ENCODE measurements at regions not wholly inside any gene's neighbourhood (a gene's known extent, or its start where the extent isn't known, plus 50 kb on each side); places are given as distances from the start of the nearest gene placed in this dataset.

DNA sequence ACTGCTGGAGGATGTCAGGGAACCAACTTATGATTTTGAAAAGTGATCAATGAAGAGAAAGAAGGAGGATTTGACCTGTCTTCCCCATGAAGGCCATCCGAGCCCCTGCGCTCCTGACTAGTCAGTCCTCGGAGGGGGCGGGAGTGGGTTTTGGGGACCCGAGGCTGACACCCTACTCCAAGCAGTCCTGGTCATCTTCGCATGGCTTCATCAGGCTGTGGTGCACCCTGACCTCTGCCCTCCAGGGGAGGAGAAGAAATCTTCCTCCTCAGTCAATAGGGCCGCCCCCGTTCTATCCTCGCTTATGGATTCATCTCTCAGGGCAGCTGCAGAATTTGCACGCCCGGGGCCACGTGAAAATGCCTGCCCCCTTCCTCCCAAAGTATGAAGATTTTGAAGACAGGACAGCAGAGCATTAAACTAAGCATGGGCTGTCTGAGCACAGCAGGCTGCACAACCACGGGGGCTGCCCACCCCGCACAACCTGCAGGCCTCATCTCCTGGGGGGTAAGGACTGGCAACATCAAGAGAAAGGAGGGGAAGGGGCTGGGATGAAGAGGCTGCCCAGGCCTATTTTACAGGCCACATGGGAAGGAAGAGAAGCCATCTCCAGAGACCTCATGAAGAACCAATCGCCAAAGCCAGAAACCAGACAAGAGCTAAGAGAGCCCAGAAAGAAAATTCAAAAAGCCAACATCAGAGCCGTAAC is 138.1 kb upstream of the PHACTR3 start:
- TF ChIP-seq, protein P1, sequence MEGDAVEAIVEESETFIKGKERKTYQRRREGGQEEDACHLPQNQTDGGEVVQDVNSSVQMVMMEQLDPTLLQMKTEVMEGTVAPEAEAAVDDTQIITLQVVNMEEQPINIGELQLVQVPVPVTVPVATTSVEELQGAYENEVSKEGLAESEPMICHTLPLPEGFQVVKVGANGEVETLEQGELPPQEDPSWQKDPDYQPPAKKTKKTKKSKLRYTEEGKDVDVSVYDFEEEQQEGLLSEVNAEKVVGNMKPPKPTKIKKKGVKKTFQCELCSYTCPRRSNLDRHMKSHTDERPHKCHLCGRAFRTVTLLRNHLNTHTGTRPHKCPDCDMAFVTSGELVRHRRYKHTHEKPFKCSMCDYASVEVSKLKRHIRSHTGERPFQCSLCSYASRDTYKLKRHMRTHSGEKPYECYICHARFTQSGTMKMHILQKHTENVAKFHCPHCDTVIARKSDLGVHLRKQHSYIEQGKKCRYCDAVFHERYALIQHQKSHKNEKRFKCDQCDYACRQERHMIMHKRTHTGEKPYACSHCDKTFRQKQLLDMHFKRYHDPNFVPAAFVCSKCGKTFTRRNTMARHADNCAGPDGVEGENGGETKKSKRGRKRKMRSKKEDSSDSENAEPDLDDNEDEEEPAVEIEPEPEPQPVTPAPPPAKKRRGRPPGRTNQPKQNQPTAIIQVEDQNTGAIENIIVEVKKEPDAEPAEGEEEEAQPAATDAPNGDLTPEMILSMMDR (IDR thresholded peaks at IDR 0.05; ENCODE audit: extremely low read depth in 1 of 2, insufficient read depth in 1 of 2, low read depth in 1 of 2, low read length in 2 of 2), result no peak
- TF ChIP-seq, protein P2, sequence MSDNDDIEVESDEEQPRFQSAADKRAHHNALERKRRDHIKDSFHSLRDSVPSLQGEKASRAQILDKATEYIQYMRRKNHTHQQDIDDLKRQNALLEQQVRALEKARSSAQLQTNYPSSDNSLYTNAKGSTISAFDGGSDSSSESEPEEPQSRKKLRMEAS (IDR thresholded peaks at IDR 0.05; ENCODE audit: insufficient read depth, insufficient read length), result no peak
- TF ChIP-seq POLR2AphosphoS5 (IDR thresholded peaks at IDR 0.05; ENCODE audit: insufficient read depth, low read depth, low read length), result no peak
- TF ChIP-seq POLR2A (IDR thresholded peaks at IDR 0.05; ENCODE audit: low read depth, low read length), result no peak
- no peak for TF ChIP-seq EZH2 (IDR thresholded peaks at IDR 0.05; ENCODE audit: borderline replicate concordance, low read depth, low read length, severe bottlenecking)
- TF ChIP-seq JUN (IDR thresholded peaks at IDR 0.05; ENCODE audit: borderline replicate concordance, insufficient read depth, insufficient read length, low read depth), result no peak

All from endothelial cell of umbilical vein (primary cell).